Tibial nerve (tissue), 4 donors: ENCODE measurements at regions not wholly inside any gene's neighbourhood (a gene's known extent, or its start where the extent isn't known, plus 50 kb on each side); places are given as distances from the start of the nearest gene placed in this dataset. TPM values are rescaled to one million over a fixed set of nuclear protein-coding genes. Genes with fewer than 3 reads are reported as not detected.

Experiments
- DNase-seq, 2 donors: peaks; one replicate each; pipeline ENCODE4 v3.0.0-alpha.2; 2019; ENCODE audit warnings: low spot score in 2 of 2
- H3K27ac ChIP-seq, 4 donors: fragments of 200-600 bp; sonication (generic) in 3 of 4; one replicate each; pipeline ENCODE4 v1.5.1; 2017 to 2019; ENCODE audit warnings: mild to moderate bottlenecking in 1 of 4
- H3K27me3 ChIP-seq, 2 donors: fragments of 200-600 bp; sonication (generic) in 1 of 2; one replicate each; pipeline versions ENCODE4 v1.5.1 to v1.6.0; 2017 to 2019
- H3K36me3 ChIP-seq, 3 donors: fragments of 200-600 bp; sonication (generic); one replicate each; pipeline ENCODE4 v1.5.1; 2018 to 2019
- H3K4me1 ChIP-seq, 4 donors: fragments of 200-600 bp; sonication (generic) in 3 of 4; one replicate each; pipeline ENCODE4 v1.5.1; 2017 to 2019
- H3K4me3 ChIP-seq, 4 donors: fragments of 200-600 bp; sonication (generic) in 3 of 4; one replicate each; pipeline ENCODE4 v1.5.1; 2017 to 2019; ENCODE audit warnings: mild to moderate bottlenecking in 1 of 4, moderate library complexity in 1 of 4
- H3K9me3 ChIP-seq, 4 donors: fragments of 200-600 bp; sonication (generic) in 3 of 4; one replicate each; pipeline ENCODE4 v1.5.1; 2017 to 2019
- CTCF ChIP-seq, 5 experiments: fragments of 200-600 bp in 3 of 5; fragments of 450-650 bp in 2 of 5; sonication (generic) in 3 of 5; IDR thresholded peaks; one replicate each; pipeline ENCODE4 v1.5.1; 2016 to 2019; ENCODE audit warnings: antibody characterized with exemption in 5 of 5, mild to moderate bottlenecking in 3 of 5, moderate library complexity in 2 of 5
- EP300 ChIP-seq, 2 donors: sonication (generic); formaldehyde crosslinking; IDR thresholded peaks; one replicate each; pipeline ENCODE4 v1.6.1; 2017; ENCODE audit warnings: antibody characterized with exemption in 2 of 2, mild to moderate bottlenecking in 1 of 2
- POLR2A ChIP-seq, 2 donors: fragments of 450-650 bp; IDR thresholded peaks; one replicate each; pipeline ENCODE4 v1.6.1; 2017; ENCODE audit warnings: antibody characterized with exemption in 2 of 2, mild to moderate bottlenecking in 2 of 2, moderate library complexity in 2 of 2
- WGBS, 2 donors: methylation state at CpG; one replicate each; pipeline ENCODE4 v1.1.5; 2018; 5-methylcytosine and 5-hydroxymethylcytosine counted together
- small RNA-seq: library from RNA; depleted of rRNA; stranded (forward); fragments of <200 nt; gene quantifications from one replicate; pipeline ENCODE3, GENCODE V24; 2016

- Histone ChIP-seq H3K36me3 (peaks cover 0 to 7% (median 0%) of the 10 kb centered on the region in 3 donors), H3K4me3 (no peak overlapping the region)
- DNase-seq: no peak
Measured at GRCh38 chr18:66668706-66669105, 64.8 kb upstream of the CDH19 start.

GRCh38 chr18:66662632-66663031, 58.7 kb upstream of the CDH19 start:
- no peaks in the 10 kb centered on the region for H3K27me3 ChIP-seq
- H3K4me1 ChIP-seq: no peaks in the 10 kb centered on the region
- no peak for DNase-seq
- no peaks in the 10 kb centered on the region for H3K36me3 ChIP-seq
- TF ChIP-seq EP300 (IDR thresholded peaks at IDR 0.05): no peak
- no peak for TF ChIP-seq CTCF (IDR thresholded peaks at IDR 0.05)
- no peak for TF ChIP-seq POLR2A (IDR thresholded peaks at IDR 0.05)
- no peaks in the 10 kb centered on the region for H3K9me3 ChIP-seq
- 81 to 91% methylated on average over 4 of the region's 4 CpGs for WGBS, 2 donors
- H3K27ac ChIP-seq: no peak overlapping the region
- H3K4me3 ChIP-seq: no peak overlapping the region

More at GRCh38 chr18:66668706-66669105, 64.8 kb upstream of the CDH19 start:
- no peak for TF ChIP-seq CTCF (IDR thresholded peaks at IDR 0.05)
- no peak for TF ChIP-seq EP300 (IDR thresholded peaks at IDR 0.05)
- no peak for TF ChIP-seq POLR2A (IDR thresholded peaks at IDR 0.05)
- no peak overlapping the region for H3K27ac ChIP-seq
- no peaks in the 10 kb centered on the region for H3K9me3 ChIP-seq
- H3K4me1 ChIP-seq: peaks cover 0 to 9% (median 0%) of the 10 kb centered on the region in 4 donors
- no peaks in the 10 kb centered on the region for H3K27me3 ChIP-seq

- H3K9me3 ChIP-seq: no peaks in the 10 kb centered on the region
- TF ChIP-seq EP300 (IDR thresholded peaks at IDR 0.05) (no peak), POLR2A (IDR thresholded peaks at IDR 0.05) (no peak), CTCF (IDR thresholded peaks at IDR 0.05) (no peak)
- no peak overlapping the region for H3K27ac ChIP-seq
Measured at GRCh38 chr18:66655407-66655806, 51.5 kb upstream of the CDH19 start.

More at GRCh38 chr18:66655407-66655806, 51.5 kb upstream of the CDH19 start:
- Histone ChIP-seq H3K36me3 (no peaks in the 10 kb centered on the region), H3K4me3 (no peak overlapping the region), H3K4me1 (no peaks in the 10 kb centered on the region), H3K27me3 (no peaks in the 10 kb centered on the region)
- no peak for DNase-seq

Small RNA genes lying in the stretch of these regions (small RNA-seq; reads per million reads assigned to genes)
- gene AC091042.1 (not detected), gene MIR5011 (not detected), gene RNU6-1037P (not detected), gene RPL31P9 (not detected)
